Left lung (tissue), 4 donors: ENCODE measurements at regions not wholly inside any gene's neighbourhood (a gene's known extent, or its start where the extent isn't known, plus 50 kb on each side); places are given as distances from the start of the nearest gene placed in this dataset.

Source experiments
- ATAC-seq: fragments of 200-7000 bp; cut with Tn5 transposase; one replicate; pipeline ENCODE4 v1.9.1; 2020; ENCODE audit warnings: moderate library complexity
- DNase-seq, 4 donors: peaks; one replicate each; pipeline ENCODE4 v3.0.0-alpha.2; 2013 to 2020
- H3K27ac ChIP-seq, 2 donors: fragments of 200-600 bp; sonication (generic) in 1 of 2; one replicate each; pipeline versions ENCODE4 v1.5.0 to v1.8.0; 2020 to 2021
- H3K27me3 ChIP-seq, 2 donors: fragments of 200-600 bp; sonication (generic) in 1 of 2; one replicate each; pipeline versions ENCODE4 v1.5.0 to v1.8.0; 2020 to 2021
- H3K36me3 ChIP-seq, 2 donors: fragments of 200-600 bp; sonication (generic) in 1 of 2; one replicate each; pipeline versions ENCODE4 v1.5.0 to v1.8.0; 2020 to 2021
- H3K4me1 ChIP-seq, 2 donors: fragments of 200-600 bp; one replicate each; pipeline ENCODE4 v1.8.0; 2021
- H3K4me3 ChIP-seq, 2 donors: fragments of 200-600 bp; sonication (generic) in 1 of 2; one replicate each; pipeline versions ENCODE4 v1.5.0 to v1.8.0; 2020 to 2021; ENCODE audit warnings: mild to moderate bottlenecking in 1 of 2
- H3K9me3 ChIP-seq, 2 donors: fragments of 200-600 bp; sonication (generic) in 1 of 2; one replicate each; pipeline versions ENCODE4 v1.5.0 to v1.8.0; 2020 to 2021
- CTCF ChIP-seq, 2 donors: fragments of 200-600 bp; sonication (generic) in 1 of 2; IDR thresholded peaks; one replicate each; pipeline versions ENCODE4 v1.5.0 to v1.8.0; 2021; ENCODE audit warnings: antibody characterized with exemption in 2 of 2
- intact Hi-C, 2 donors: fragments of 100-400 bp; cut with DNase I; formaldehyde crosslinking; loops; one replicate each; pipeline versions ENCODE4 v1.11.2 to v1.14.2; 2022
- donor health status: DM: no; HTN: yes; CAD: no.
- donor health status: DM: no; HTN: no; CAD: no.

- no peak for TF ChIP-seq CTCF (IDR thresholded peaks at IDR 0.05)
These were observed 141.4 kb downstream of the TRIM29 start for GRCh38 chr11:119996556-119996955.

DNA sequence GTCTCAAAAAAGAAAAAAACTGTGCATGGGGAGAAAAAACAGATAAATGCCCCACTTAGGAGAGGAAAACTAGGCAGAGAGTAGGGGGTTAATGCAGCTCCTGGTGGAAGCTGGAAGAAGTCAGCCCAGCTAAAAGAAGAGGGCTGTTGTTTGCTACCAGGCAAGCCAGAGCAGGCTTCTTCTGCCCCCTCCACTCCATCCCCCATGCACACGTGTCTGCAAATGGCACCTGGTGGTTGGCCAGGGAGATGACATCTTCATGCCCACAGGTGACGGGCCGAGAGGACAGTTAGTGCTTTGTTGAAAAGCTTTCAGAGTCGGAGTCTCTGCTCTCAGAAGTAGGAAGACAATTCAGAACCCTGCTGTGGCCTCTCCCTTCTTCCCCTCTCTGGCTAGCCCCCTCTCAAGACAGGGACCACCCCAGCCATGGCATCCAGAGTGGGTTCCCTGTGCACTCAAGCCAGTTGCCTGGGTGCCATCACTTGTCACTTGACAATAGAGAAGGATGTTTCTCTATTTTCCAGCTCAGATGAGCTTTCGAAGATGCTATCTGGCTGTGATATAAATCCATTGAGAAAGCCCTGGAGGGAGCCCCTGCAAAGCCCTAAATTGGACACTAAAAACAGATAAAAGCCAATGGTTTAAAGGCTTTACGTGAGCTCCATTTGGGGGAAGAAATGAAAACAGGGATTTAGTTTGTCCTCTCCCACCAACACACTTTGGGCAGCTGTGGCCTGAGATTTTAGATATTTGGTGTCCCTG is 142.0 kb downstream of the TRIM29 start:
- ATAC-seq (no peak), DNase-seq (no peak)
- Histone ChIP-seq H3K27ac (no peak overlapping the region), H3K4me1 (no peaks in the 10 kb centered on the region), H3K4me3 (no peak overlapping the region), H3K36me3 (no peaks in the 10 kb centered on the region), H3K9me3 (no peaks in the 10 kb centered on the region), H3K27me3 (peaks cover 0 to 30% of the 10 kb centered on the region in 2 donors)
- intact Hi-C loops, result no loop called here
- TF ChIP-seq CTCF (IDR thresholded peaks at IDR 0.05), result no peak

More at GRCh38 chr11:119996556-119996955, 141.4 kb downstream of the TRIM29 start:
- no peak overlapping the region for H3K4me3 ChIP-seq
- ATAC-seq, result no peak
- H3K4me1 ChIP-seq, result no peaks in the 10 kb centered on the region
- DNase-seq, result no peak
- peaks cover 0 to 33% of the 10 kb centered on the region in 2 donors for H3K27me3 ChIP-seq
- H3K27ac ChIP-seq, result no peak overlapping the region
- no peaks in the 10 kb centered on the region for H3K9me3 ChIP-seq
- no peaks in the 10 kb centered on the region for H3K36me3 ChIP-seq
- intact Hi-C loops, result no loop called here

DNA sequence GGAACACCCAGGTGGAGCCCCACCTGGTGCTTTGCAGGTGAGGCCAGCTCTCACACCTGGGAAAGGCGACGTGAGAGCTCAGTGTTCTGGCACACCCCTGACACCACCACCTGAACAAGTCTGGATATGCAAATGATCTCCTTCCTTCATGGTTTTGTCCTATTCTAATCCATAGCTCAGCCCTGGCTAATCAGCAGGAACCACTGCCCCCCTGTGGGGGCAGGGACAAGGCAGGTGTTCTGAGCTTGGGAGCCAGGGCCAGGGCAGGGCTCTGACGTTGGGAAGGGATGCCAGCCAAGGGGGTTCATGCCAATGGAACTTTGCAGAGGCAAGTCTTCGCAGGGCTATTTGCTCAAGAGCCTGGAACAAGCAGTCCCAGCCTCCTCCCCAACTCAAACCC is 144.2 kb downstream of the TRIM29 start:
- H3K4me3 ChIP-seq, result no peak overlapping the region
- peak in 1 of 4 donors; percentile 43 for DNase-seq
- intact Hi-C loops, result no loop called here
- no peaks in the 10 kb centered on the region for H3K9me3 ChIP-seq
- no peaks in the 10 kb centered on the region for H3K4me1 ChIP-seq
- H3K27ac ChIP-seq, result no peak overlapping the region
- H3K27me3 ChIP-seq, result peaks cover 0 to 28% of the 10 kb centered on the region in 2 donors
- no peak for TF ChIP-seq CTCF (IDR thresholded peaks at IDR 0.05)
- ATAC-seq, result no peak
- H3K36me3 ChIP-seq, result no peaks in the 10 kb centered on the region

DNA sequence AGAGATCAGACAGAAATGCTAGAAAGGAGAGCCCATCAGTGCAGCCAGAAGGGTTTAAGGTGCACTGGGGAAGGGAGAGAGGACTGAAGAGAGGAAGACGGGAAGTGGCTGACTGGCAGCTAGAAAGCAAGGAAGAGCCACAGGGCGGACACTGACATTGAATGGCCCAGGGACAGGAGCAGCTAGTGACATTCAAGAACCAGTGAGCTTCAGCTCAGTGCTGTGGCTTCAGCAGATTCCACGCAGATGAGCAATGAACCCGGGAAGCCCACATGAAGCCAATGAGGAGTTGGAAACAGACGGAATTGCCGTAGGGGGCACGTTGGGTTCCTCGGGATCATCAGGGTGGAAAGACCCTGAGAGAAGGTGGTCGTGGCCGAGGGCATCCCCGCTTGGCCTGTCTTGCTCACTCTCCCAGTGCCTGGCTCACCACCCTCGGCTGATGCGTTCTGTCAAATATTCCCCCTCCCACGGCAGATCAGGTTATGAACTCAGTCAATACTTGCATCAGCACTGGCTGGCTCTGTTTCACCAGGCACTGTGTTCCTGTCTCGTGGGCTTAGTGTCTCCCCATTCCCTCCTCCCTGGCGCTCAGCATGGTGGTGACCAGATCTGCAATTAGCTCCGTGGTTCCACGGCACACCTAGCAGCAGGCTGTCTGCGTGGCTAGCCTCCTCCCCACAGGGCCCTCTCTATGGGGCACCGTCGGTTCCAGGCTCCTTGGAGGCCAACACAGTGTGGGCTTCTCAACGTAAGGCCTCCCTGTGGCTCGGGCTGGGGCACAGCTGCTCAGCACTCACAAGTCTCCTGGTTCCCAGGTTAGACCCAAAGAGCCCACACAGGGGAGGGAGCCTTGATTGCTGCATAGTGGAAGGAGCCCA is 145.5 kb downstream of the TRIM29 start:
- Histone ChIP-seq H3K9me3 (no peaks in the 10 kb centered on the region), H3K4me1 (no peaks in the 10 kb centered on the region), H3K27me3 (peaks cover 0 to 32% of the 10 kb centered on the region in 2 donors), H3K36me3 (no peaks in the 10 kb centered on the region), H3K27ac (no peak overlapping the region), H3K4me3 (no peak overlapping the region)
- intact Hi-C loops, result no loop called here
- no peak for TF ChIP-seq CTCF (IDR thresholded peaks at IDR 0.05)
- ATAC-seq (no peak), DNase-seq (peak in 1 of 4 donors; percentile 67)

DNA sequence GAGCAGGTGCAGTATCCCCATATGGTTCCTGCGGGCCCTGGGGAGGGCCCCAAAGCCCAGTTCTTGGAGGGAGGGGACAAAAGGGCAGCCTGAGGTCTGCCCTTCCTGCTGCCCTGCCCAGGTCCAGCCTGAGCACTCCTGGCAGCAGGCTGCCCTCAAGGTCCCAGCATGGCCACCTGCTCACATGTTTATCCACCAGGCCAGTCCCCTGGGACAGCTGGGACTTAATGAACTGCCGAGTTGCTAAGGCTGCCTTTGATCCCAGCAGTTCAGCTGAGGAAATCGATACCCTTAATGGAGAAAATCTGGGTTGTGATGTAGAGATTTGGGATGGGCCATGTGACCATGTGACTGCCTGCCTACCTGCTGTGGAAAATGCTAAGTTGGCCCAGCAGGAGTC is 146.2 kb downstream of the TRIM29 start:
- H3K27ac ChIP-seq, result no peak overlapping the region
- no peaks in the 10 kb centered on the region for H3K9me3 ChIP-seq
- TF ChIP-seq CTCF (IDR thresholded peaks at IDR 0.05), result no peak
- DNase-seq (peak in 1 of 4 donors; percentile 51), ATAC-seq (no peak)
- H3K4me1 ChIP-seq, result no peaks in the 10 kb centered on the region
- H3K4me3 ChIP-seq, result no peak overlapping the region
- H3K36me3 ChIP-seq, result no peaks in the 10 kb centered on the region
- H3K27me3 ChIP-seq, result peaks cover 0 to 32% of the 10 kb centered on the region in 2 donors
- intact Hi-C loops, result no loop called here
